HepG2 (cell line): ENCODE measurements at regions not wholly inside any gene's neighbourhood (a gene's known extent, or its start where the extent isn't known, plus 50 kb on each side); places are given as distances from the start of the nearest gene placed in this dataset.

Source experiments
- ATAC-seq: fragments of 200-7000 bp; cut with Tn5 transposase; 3 replicates; pipeline ENCODE4 v1.9.1; 2020; ENCODE audit warnings: mild to moderate bottlenecking, moderate library complexity
- BruUV-seq: library from RNA; stranded (reverse); fragments of 400-500 nt; replicated peaks from 2 replicates; lab custom pipeline; 2021; lab: Mats Ljungman, UMichigan
- CTCF ChIA-PET: fragments of 300-600 bp; formaldehyde crosslinking; extraction: SDS; loops from one replicate; lab custom pipeline; 2021; ENCODE audit warnings: low total read pairs, inconsistent platforms, low intra/inter-chr PET ratio; lab: Yijun Ruan, JAX
- POLR2A ChIA-PET: fragments of 350-600 bp; sonication (Branson Sonifier 250); formaldehyde crosslinking; loops from one replicate; lab custom pipeline; 2020; ENCODE audit warnings: antibody characterized with exemption, inconsistent platforms; lab: Yijun Ruan, JAX
- DNase-seq: peaks from one replicate; pipeline ENCODE4 v3.0.0-alpha.2; 2015; ENCODE audit warnings: low spot score
- FAIRE-seq: peaks from 3 replicates; lab custom pipeline; 2011; peaks lifted over from hg19 to GRCh38; lab: Jason Lieb, UNC
- H2AFZ ChIP-seq: one replicate; pipeline ENCODE4 v1.6.1; 2011; ENCODE audit warnings: low read length, inconsistent platforms
- H3K27ac ChIP-seq: fragments of 300-600 bp; 3 replicates; pipeline ENCODE4 v1.8.0; 2011; ENCODE audit warnings: mixed run types, mild to moderate bottlenecking, mixed read lengths, low read length, inconsistent platforms; ENCODE audit not compliant: insufficient read depth; ENCODE audit errors: extremely low read length
- H3K27me3 ChIP-seq, 2 experiments: fragments of 200-600 bp in 1 of 2; 2 replicates in 1 of 2; 3 replicates in 1 of 2; pipeline versions ENCODE4 v1.6.0 to v1.8.0; 2011; ENCODE audit warnings: low read length in 2 of 2, mild to moderate bottlenecking in 2 of 2, moderate library complexity in 2 of 2, inconsistent platforms in 1 of 2; ENCODE audit not compliant: insufficient read depth in 2 of 2, control insufficient read depth in 1 of 2
- H3K36me3 ChIP-seq, 2 experiments: fragments of 200-600 bp in 1 of 2; replicated peaks in 1 of 2; 2 replicates in 1 of 2; 3 replicates in 1 of 2; pipeline versions ENCODE4 v1.5.1 to v1.8.0; 2011; ENCODE audit warnings: low read length in 2 of 2, inconsistent platforms in 1 of 2; ENCODE audit not compliant: insufficient read depth in 2 of 2, control insufficient read depth in 1 of 2
- H3K4me1 ChIP-seq: 2 replicates; pipeline ENCODE4 v1.5.1; 2012; ENCODE audit warnings: low read length, inconsistent platforms; ENCODE audit not compliant: insufficient read depth
- H3K4me2 ChIP-seq: 2 replicates; pipeline ENCODE4 v1.6.0; 2011; ENCODE audit warnings: low read depth, low read length, inconsistent platforms
- H3K4me3 ChIP-seq, 3 experiments: fragments of 200-600 bp in 1 of 3; sonication (generic), shearing (Covaris generic) in 1 of 3; replicated peaks in 1 of 3; 2 replicates each; pipeline ENCODE4 v1.5.1; 2011 to 2016; ENCODE audit warnings: low read length in 3 of 3, inconsistent platforms in 2 of 3, low read depth in 2 of 3, mild to moderate bottlenecking in 2 of 3, control low read depth in 1 of 3, mixed read lengths in 1 of 3; ENCODE audit not compliant: insufficient read depth in 1 of 3
- H3K79me2 ChIP-seq: one replicate; pipeline ENCODE4 v1.6.1; 2011; ENCODE audit warnings: low read length, inconsistent platforms; ENCODE audit not compliant: insufficient read depth
- H3K9ac ChIP-seq: 2 replicates; pipeline ENCODE4 v1.6.0; 2011; ENCODE audit warnings: mild to moderate bottlenecking, low read depth, low read length, inconsistent platforms; ENCODE audit not compliant: insufficient read depth
- H3K9me3 ChIP-seq: 2 replicates; pipeline ENCODE4 v1.5.1; 2012; ENCODE audit warnings: mild to moderate bottlenecking, low read length
- H4K20me1 ChIP-seq: 2 replicates; pipeline ENCODE4 v1.6.0; 2011; ENCODE audit warnings: inconsistent platforms, mild to moderate bottlenecking, low read length, moderate library complexity; ENCODE audit not compliant: insufficient read depth
- ARNT ChIP-seq: fragments of 450-650 bp; IDR thresholded peaks from 2 replicates; pipeline ENCODE4 v1.6.1; 2017
- GLMP ChIP-seq: sonication (generic); formaldehyde crosslinking; IDR thresholded peaks from 2 replicates; pipeline ENCODE4 v1.9.0; 2021; ENCODE audit warnings: missing genetic modification reagents, mild to moderate bottlenecking, borderline replicate concordance
- PBX3 ChIP-seq: sonication (generic); formaldehyde crosslinking; IDR thresholded peaks from 2 replicates; pipeline ENCODE4 v1.8.1; 2023; ENCODE audit warnings: missing genetic modification reagents, inconsistent platforms, borderline replicate concordance
- RORA ChIP-seq: sonication (generic); formaldehyde crosslinking; IDR thresholded peaks from 2 replicates; pipeline ENCODE4 v1.5.0; 2020; ENCODE audit warnings: mild to moderate bottlenecking, missing genetic modification reagents, moderate library complexity
- SMAD3 ChIP-seq: sonication (generic); formaldehyde crosslinking; IDR thresholded peaks from 2 replicates; pipeline ENCODE4 v1.4.0; 2020; ENCODE audit warnings: missing genetic modification reagents
- SP5 ChIP-seq: IDR thresholded peaks from 2 replicates; pipeline ENCODE4 v1.6.1; 2016; ENCODE audit warnings: low read depth, borderline replicate concordance
- TOE1 ChIP-seq: sonication (generic); formaldehyde crosslinking; IDR thresholded peaks from 2 replicates; pipeline ENCODE4 v1.4.0; 2020; ENCODE audit warnings: mild to moderate bottlenecking, missing genetic modification reagents
- TOPORS ChIP-seq: sonication (generic); formaldehyde crosslinking; IDR thresholded peaks from 2 replicates; pipeline ENCODE4 v1.8.0; 2023; ENCODE audit warnings: mild to moderate bottlenecking, missing genetic modification reagents
- ZBTB4 ChIP-seq: sonication (generic); formaldehyde crosslinking; IDR thresholded peaks from 2 replicates; pipeline ENCODE4 v1.4.0; 2020; ENCODE audit warnings: missing genetic modification reagents, mild to moderate bottlenecking, borderline replicate concordance
- ZNF234 ChIP-seq: sonication (generic); formaldehyde crosslinking; conservative IDR thresholded peaks from 2 replicates; pipeline ENCODE4 v1.5.1; 2020; ENCODE audit warnings: mild to moderate bottlenecking, missing genetic modification reagents
- ZNF616 ChIP-seq: sonication (generic); formaldehyde crosslinking; IDR thresholded peaks from 2 replicates; pipeline ENCODE4 v1.5.0; 2020; ENCODE audit warnings: low read depth, mild to moderate bottlenecking, missing genetic modification reagents
- ZNF850 ChIP-seq: sonication (generic); formaldehyde crosslinking; conservative IDR thresholded peaks from 2 replicates; pipeline ENCODE4 v1.9.0; 2021; ENCODE audit warnings: mild to moderate bottlenecking, missing genetic modification reagents
- ZSCAN22 ChIP-seq: sonication (generic); formaldehyde crosslinking; IDR thresholded peaks from 2 replicates; pipeline ENCODE4 v1.4.0; 2020; ENCODE audit warnings: mild to moderate bottlenecking, missing genetic modification reagents
- WGBS: methylation state at CpG from one replicate; pipeline ENCODE4 v1.1.6; 2017; ENCODE audit warnings: low lambda C conversion rate; 5-methylcytosine and 5-hydroxymethylcytosine counted together
- in situ Hi-C: cut with HindIII; loops from 2 replicates; pipeline ENCODE4 v1.10.0; 2017; ENCODE audit warnings: low pct_unique_long_range_greater_than_20kb; ENCODE audit not compliant: extremely low pct_ligation_motif_present
- intact Hi-C: fragments of 100-400 bp; cut with micrococcal nuclease; formaldehyde crosslinking; loops from one replicate; pipeline ENCODE4 v1.10.0; 2022; ENCODE audit not compliant: unreplicated experiment

GRCh38 chr16:8408855-8409567 lies 181.3 kb downstream of the TMEM114 start (continued):
- no peak for TF ChIP-seq TOPORS (CRISPR knock-in tag)
- TF ChIP-seq, all 625 proteins: peak for 0

GRCh38 chr16:8407351-8407750 lies 183.0 kb downstream of the TMEM114 start:
- in situ Hi-C loops = no loop called here
- no peaks in the 10 kb centered on the region for H3K79me2 ChIP-seq
- no peak overlapping the region for H3K27ac ChIP-seq
- ChIA-PET POLR2A (no interaction called here), CTCF (no interaction called here)
- H3K36me3 ChIP-seq = no peaks in the 10 kb centered on the region
- no peak for ATAC-seq
- H3K4me1 ChIP-seq = no peaks in the 10 kb centered on the region
- no peak overlapping the region for H3K9ac ChIP-seq
- no peak overlapping the region for H3K4me3 ChIP-seq
- H2AFZ ChIP-seq = no peak overlapping the region
- WGBS = 3% methylated on average over 3 of the region's 3 CpGs
- no TSS peak for BruUV-seq
- H3K27me3 ChIP-seq = peaks cover 0 to 14% of the 10 kb centered on the region in 2 experiments; a peak in 1 of 5 replicates
- no peak overlapping the region for H3K4me2 ChIP-seq
- FAIRE-seq = no peak
- TF ChIP-seq ZNF616 (CRISPR knock-in tag) (no peak), ZNF850 (CRISPR knock-in tag) (no peak), ZSCAN22 (CRISPR knock-in tag) (no peak), TOE1 (no peak), GLMP (CRISPR knock-in tag) (no peak), PBX3 (CRISPR knock-in tag) (no peak), SMAD3 (CRISPR knock-in tag) (no peak), ZNF234 (CRISPR knock-in tag) (no peak), ARNT (no peak), ZBTB4 (no peak), RORA (CRISPR knock-in tag) (no peak), SP5 (CRISPR knock-in tag) (no peak)
- TF ChIP-seq, all 625 proteins: peak for 0
- no peaks in the 10 kb centered on the region for H3K9me3 ChIP-seq
- H4K20me1 ChIP-seq = no peaks in the 10 kb centered on the region
- intact Hi-C loops = no loop called here
- no peak for DNase-seq
